Fibroblast of lung (primary cell): ENCODE measurements at regions not wholly inside any gene's neighbourhood (a gene's known extent, or its start where the extent isn't known, plus 50 kb on each side); places are given as distances from the start of the nearest gene placed in this dataset.

Experiments
- DNase-seq, 2 donors: peaks; one replicate each; pipeline versions ENCODE4 v3.0.0 to v3.0.0-alpha.2; 2010; ENCODE audit warnings: low read depth in 2 of 2
- H2AFZ ChIP-seq: 2 replicates; pipeline ENCODE4 v1.5.1; 2012; ENCODE audit warnings: low read length, control low read depth, inconsistent platforms
- H3K27ac ChIP-seq: 2 replicates; pipeline ENCODE4 v1.5.1; 2011; ENCODE audit warnings: low read length, control low read depth; ENCODE audit not compliant: insufficient read depth
- H3K27me3 ChIP-seq: 2 replicates; pipeline ENCODE4 v1.5.1; 2011; ENCODE audit warnings: mild to moderate bottlenecking, low read length; ENCODE audit not compliant: control insufficient read depth, insufficient read depth
- H3K36me3 ChIP-seq: 2 replicates; pipeline ENCODE4 v1.5.1; 2011; ENCODE audit warnings: low read length; ENCODE audit not compliant: control insufficient read depth, insufficient read depth
- H3K4me1 ChIP-seq: 2 replicates; pipeline ENCODE4 v1.5.1; 2011; ENCODE audit warnings: low read length; ENCODE audit not compliant: control insufficient read depth, insufficient read depth; ENCODE audit errors: extremely low read depth
- H3K4me2 ChIP-seq: 2 replicates; pipeline ENCODE4 v1.5.1; 2011; ENCODE audit warnings: low read length, control low read depth; ENCODE audit not compliant: insufficient read depth; ENCODE audit errors: extremely low read depth
- H3K4me3 ChIP-seq, 4 experiments: fragments of 200-600 bp in 1 of 4; sonication (generic) in 1 of 4; replicated peaks in 1 of 4; 2 replicates each; pipeline ENCODE4 v1.5.1; 2011 to 2016; ENCODE audit warnings: low read length in 4 of 4, low read depth in 3 of 4, mild to moderate bottlenecking in 3 of 4, control low read depth in 2 of 4, inconsistent platforms in 1 of 4, mixed read lengths in 1 of 4; ENCODE audit not compliant: insufficient read depth in 1 of 4; ENCODE audit errors: control extremely low read depth in 1 of 4
- H3K79me2 ChIP-seq: 2 replicates; pipeline ENCODE4 v1.5.1; 2012; ENCODE audit warnings: mild to moderate bottlenecking, low read length, inconsistent platforms; ENCODE audit not compliant: control insufficient read depth, insufficient read depth
- H3K9ac ChIP-seq: 2 replicates; pipeline ENCODE4 v1.5.1; 2011; ENCODE audit warnings: mild to moderate bottlenecking, low read length, control low read depth; ENCODE audit not compliant: insufficient read depth
- H3K9me3 ChIP-seq: 2 replicates; pipeline ENCODE4 v1.5.1; 2012; ENCODE audit warnings: low read depth, low read length; ENCODE audit not compliant: control insufficient read depth, insufficient read depth
- H4K20me1 ChIP-seq: 2 replicates; pipeline ENCODE4 v1.5.1; 2011; ENCODE audit warnings: low read length; ENCODE audit not compliant: control insufficient read depth, insufficient read depth; ENCODE audit errors: extremely low read depth
- EZH2 ChIP-seq: IDR thresholded peaks from 2 replicates; pipeline ENCODE4 v1.5.1; 2012; ENCODE audit warnings: low read length, control low read depth, mild to moderate bottlenecking; ENCODE audit errors: missing control alignments
- TF ChIP-seq, protein P1 (sequence below), 2 donors: IDR thresholded peaks in 1 of 2; conservative IDR thresholded peaks in 1 of 2; 1 replicate in 1 of 2; 2 replicates in 1 of 2; pipeline ENCODE4 v1.5.1; 2011 to 2012; ENCODE audit warnings: low read length in 2 of 2, control low read depth in 1 of 2, inconsistent platforms in 1 of 2, low read depth in 1 of 2, mild to moderate bottlenecking in 1 of 2

DNA sequence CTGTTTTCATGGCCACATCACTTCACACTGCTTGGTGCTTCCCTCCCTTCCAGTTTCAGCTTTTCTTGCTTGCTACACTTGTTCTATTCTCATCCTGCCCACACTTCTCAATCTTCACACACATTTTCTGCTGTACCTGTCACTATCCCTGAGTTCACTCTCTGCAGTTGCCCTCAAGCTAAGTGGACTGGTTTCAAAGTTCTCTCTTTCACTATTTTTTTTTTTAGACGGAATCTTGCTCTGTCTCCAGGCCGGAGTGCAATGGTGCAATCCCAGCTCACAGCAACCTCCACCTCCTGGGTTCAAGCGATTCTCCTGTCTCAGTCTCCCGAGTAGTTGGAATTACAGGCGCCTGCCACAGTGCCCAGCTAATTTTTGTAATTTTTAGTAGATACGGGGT, 130.6 kb upstream of the FAM83B start:
- no peak for TF ChIP-seq EZH2
- TF ChIP-seq, protein P1, sequence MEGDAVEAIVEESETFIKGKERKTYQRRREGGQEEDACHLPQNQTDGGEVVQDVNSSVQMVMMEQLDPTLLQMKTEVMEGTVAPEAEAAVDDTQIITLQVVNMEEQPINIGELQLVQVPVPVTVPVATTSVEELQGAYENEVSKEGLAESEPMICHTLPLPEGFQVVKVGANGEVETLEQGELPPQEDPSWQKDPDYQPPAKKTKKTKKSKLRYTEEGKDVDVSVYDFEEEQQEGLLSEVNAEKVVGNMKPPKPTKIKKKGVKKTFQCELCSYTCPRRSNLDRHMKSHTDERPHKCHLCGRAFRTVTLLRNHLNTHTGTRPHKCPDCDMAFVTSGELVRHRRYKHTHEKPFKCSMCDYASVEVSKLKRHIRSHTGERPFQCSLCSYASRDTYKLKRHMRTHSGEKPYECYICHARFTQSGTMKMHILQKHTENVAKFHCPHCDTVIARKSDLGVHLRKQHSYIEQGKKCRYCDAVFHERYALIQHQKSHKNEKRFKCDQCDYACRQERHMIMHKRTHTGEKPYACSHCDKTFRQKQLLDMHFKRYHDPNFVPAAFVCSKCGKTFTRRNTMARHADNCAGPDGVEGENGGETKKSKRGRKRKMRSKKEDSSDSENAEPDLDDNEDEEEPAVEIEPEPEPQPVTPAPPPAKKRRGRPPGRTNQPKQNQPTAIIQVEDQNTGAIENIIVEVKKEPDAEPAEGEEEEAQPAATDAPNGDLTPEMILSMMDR (conservative IDR thresholded peaks at IDR 0.05 in 1 of 2, IDR thresholded peaks at IDR 0.05 in 1 of 2; ENCODE audit: low read depth in 1 of 2, low read length in 2 of 2): no peak

GRCh38 chr6:54716877-54717276, 129.7 kb upstream of the FAM83B start:
- no peaks in the 10 kb centered on the region for H3K4me1 ChIP-seq
- H3K27me3 ChIP-seq: no peaks in the 10 kb centered on the region
- no peak overlapping the region for H3K4me3 ChIP-seq
- no peak overlapping the region for H3K27ac ChIP-seq
- H3K9me3 ChIP-seq: no peaks in the 10 kb centered on the region
- DNase-seq: peak; percentile 2 to 67
- no peaks in the 10 kb centered on the region for H3K36me3 ChIP-seq
- no peaks in the 10 kb centered on the region for H3K79me2 ChIP-seq
- no peak for TF ChIP-seq EZH2
- TF ChIP-seq, protein P1 (conservative IDR thresholded peaks at IDR 0.05 in 1 of 2, IDR thresholded peaks at IDR 0.05 in 1 of 2; ENCODE audit: low read depth in 1 of 2, low read length in 2 of 2): no peak
- no peak overlapping the region for H2AFZ ChIP-seq
- H3K9ac ChIP-seq: no peak overlapping the region
- H3K4me2 ChIP-seq: no peak overlapping the region
- no peaks in the 10 kb centered on the region for H4K20me1 ChIP-seq

More for the DNA sequence above, 130.6 kb upstream of the FAM83B start:
- Histone ChIP-seq H3K4me3 (no peak overlapping the region), H3K4me1 (no peaks in the 10 kb centered on the region), H3K27me3 (no peaks in the 10 kb centered on the region), H3K27ac (no peak overlapping the region), H2AFZ (no peak overlapping the region), H3K79me2 (no peaks in the 10 kb centered on the region), H3K9ac (no peak overlapping the region), H4K20me1 (no peaks in the 10 kb centered on the region), H3K9me3 (no peaks in the 10 kb centered on the region), H3K36me3 (no peaks in the 10 kb centered on the region), H3K4me2 (no peak overlapping the region)
- DNase-seq: no peak

DNA sequence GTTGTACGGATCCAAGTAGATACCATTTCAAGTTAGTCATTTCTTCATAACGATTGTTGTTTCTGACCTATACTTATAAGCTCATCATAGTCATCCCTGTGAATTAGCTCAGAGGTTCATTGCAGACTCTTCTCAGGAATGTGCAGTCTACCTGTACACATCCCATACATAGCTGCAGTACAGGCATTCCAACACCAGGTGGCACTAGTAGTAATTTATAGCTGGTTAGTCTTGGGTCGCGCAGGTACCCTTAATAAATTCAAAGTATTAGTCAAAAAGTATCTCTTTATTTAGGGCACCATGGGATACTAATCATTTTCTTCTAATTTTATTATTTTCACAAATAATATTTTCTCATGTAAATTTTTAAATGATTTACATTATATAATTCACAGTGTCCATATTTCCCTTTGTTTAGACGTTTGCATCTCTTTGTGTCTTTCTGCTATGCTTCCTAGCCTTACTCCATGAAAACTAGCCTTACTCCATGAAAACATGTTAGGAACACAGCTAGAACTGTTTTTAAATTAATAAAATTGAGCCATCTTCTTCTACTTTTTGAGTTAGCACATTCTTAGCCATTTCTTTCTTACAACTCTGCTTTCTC, 128.6 kb upstream of the FAM83B start:
- Histone ChIP-seq H3K36me3 (no peaks in the 10 kb centered on the region), H4K20me1 (no peaks in the 10 kb centered on the region), H3K4me1 (no peaks in the 10 kb centered on the region), H3K27me3 (no peaks in the 10 kb centered on the region), H2AFZ (no peak overlapping the region), H3K27ac (no peak overlapping the region), H3K4me3 (no peak overlapping the region), H3K9ac (no peak overlapping the region), H3K79me2 (no peaks in the 10 kb centered on the region), H3K4me2 (no peak overlapping the region), H3K9me3 (no peaks in the 10 kb centered on the region)
- DNase-seq: peak; percentile 34 to 50
- TF ChIP-seq, protein P1 (conservative IDR thresholded peaks at IDR 0.05 in 1 of 2, IDR thresholded peaks at IDR 0.05 in 1 of 2; ENCODE audit: low read depth in 1 of 2, low read length in 2 of 2): peak; percentile 86 to 94
- no peak for TF ChIP-seq EZH2
